SK-N-SH (cell line): ENCODE measurements at regions not wholly inside any gene's neighbourhood (a gene's known extent, or its start where the extent isn't known, plus 50 kb on each side); places are given as distances from the start of the nearest gene placed in this dataset.

Experiments used
- CTCF ChIA-PET: fragments of 300-600, 350-600 bp; formaldehyde crosslinking; extraction: SDS; loops from one replicate; lab custom pipeline; 2021; lab: Yijun Ruan, JAX
- POLR2A ChIA-PET: fragments of 350-600 bp; sonication (Branson Sonifier 250); formaldehyde crosslinking; extraction: SDS; loops from one replicate; lab custom pipeline; 2020; ENCODE audit warnings: antibody characterized with exemption, inconsistent platforms; lab: Yijun Ruan, JAX
- DNase-seq: peaks from one replicate; pipeline ENCODE4 v3.0.0; 2012
- H2AFZ ChIP-seq: fragments of 200-600 bp; sonication (generic); 2 replicates; pipeline ENCODE4 v1.8.1; 2016; ENCODE audit warnings: antibody characterized with exemption, mild to moderate bottlenecking, low read depth
- H3F3A ChIP-seq: fragments of 200-600 bp; sonication (generic); replicated peaks from 2 replicates; pipeline ENCODE3; 2016; ENCODE audit warnings: antibody characterized with exemption, mild to moderate bottlenecking; ENCODE audit not compliant: insufficient read depth
- H3K27ac ChIP-seq, 2 experiments: fragments of 200-500 bp in 1 of 2; fragments of 200-600 bp in 1 of 2; sonication (Bioruptor generic) in 1 of 2; sonication (generic), shearing (Covaris generic) in 1 of 2; 2 replicates each; pipeline versions ENCODE4 v1.5.1 to v1.6.1; 2014 to 2016; ENCODE audit warnings: low read depth in 2 of 2, inconsistent platforms in 1 of 2, low read length in 1 of 2, mild to moderate bottlenecking in 1 of 2, mixed read lengths in 1 of 2
- H3K27me3 ChIP-seq: fragments of 200-600 bp; sonication (generic), shearing (Covaris generic); 2 replicates; pipeline ENCODE4 v1.6.1; 2016; ENCODE audit warnings: mixed run types; ENCODE audit not compliant: insufficient read depth
- H3K36me3 ChIP-seq, 2 experiments: fragments of 200-500 bp in 1 of 2; fragments of 200-600 bp in 1 of 2; sonication (Bioruptor generic) in 1 of 2; sonication (generic) in 1 of 2; replicated peaks in 1 of 2; 2 replicates each; pipeline versions ENCODE3 to v1.5.1; 2014 to 2016; ENCODE audit warnings: low read length in 1 of 2, mild to moderate bottlenecking in 1 of 2; ENCODE audit not compliant: insufficient read depth in 2 of 2, control insufficient read depth in 1 of 2
- H3K4me1 ChIP-seq, 2 experiments: fragments of 200-500 bp in 1 of 2; fragments of 200-600 bp in 1 of 2; sonication (Bioruptor generic) in 1 of 2; sonication (generic), shearing (Covaris generic) in 1 of 2; 2 replicates each; pipeline versions ENCODE4 v1.5.1 to v1.6.1; 2014 to 2016; ENCODE audit warnings: low read depth in 1 of 2, low read length in 1 of 2, mixed run types in 1 of 2; ENCODE audit not compliant: insufficient read depth in 2 of 2, control insufficient read depth in 1 of 2
- H3K4me2 ChIP-seq: fragments of 200-600 bp; sonication (generic), shearing (Covaris generic); 2 replicates; pipeline ENCODE4 v1.6.1; 2017; ENCODE audit warnings: mixed run types
- H3K4me3 ChIP-seq, 2 experiments: fragments of 200-500 bp in 1 of 2; fragments of 200-600 bp in 1 of 2; sonication (Bioruptor generic) in 1 of 2; sonication (generic), shearing (Covaris generic) in 1 of 2; 2 replicates each; pipeline versions ENCODE4 v1.5.1 to v1.8.1; 2014 to 2016; ENCODE audit warnings: low read depth in 2 of 2, inconsistent platforms in 1 of 2, low read length in 1 of 2, mild to moderate bottlenecking in 1 of 2, mixed read lengths in 1 of 2, moderate library complexity in 1 of 2
- H3K79me2 ChIP-seq: fragments of 200-600 bp; sonication (generic); 2 replicates; pipeline ENCODE4 v1.8.1; 2017; ENCODE audit warnings: mild to moderate bottlenecking; ENCODE audit not compliant: insufficient read depth
- H3K9ac ChIP-seq: fragments of 200-600 bp; sonication (generic); 2 replicates; pipeline ENCODE4 v1.6.1; 2017; ENCODE audit warnings: mixed run types
- H3K9me2 ChIP-seq: fragments of 200-600 bp; sonication (generic); 2 replicates; pipeline ENCODE4 v1.6.1; 2017; ENCODE audit warnings: mixed run types
- H3K9me3 ChIP-seq: fragments of 200-600 bp; sonication (generic); 2 replicates; pipeline ENCODE4 v1.6.1; 2017; ENCODE audit warnings: mixed run types, mild to moderate bottlenecking, moderate library complexity
- H4K20me1 ChIP-seq: fragments of 200-600 bp; sonication (generic); 2 replicates; pipeline ENCODE4 v1.6.1; 2017; ENCODE audit warnings: mild to moderate bottlenecking, mixed run types; ENCODE audit not compliant: insufficient read depth
- ELF1 ChIP-seq: IDR thresholded peaks from 2 replicates; pipeline ENCODE4 v1.4.0; 2012
- EP300 ChIP-seq, 2 experiments: IDR thresholded peaks; 2 replicates each; pipeline versions ENCODE4 v1.4.0 to v1.6.1; 2012; ENCODE audit warnings: borderline replicate concordance in 1 of 2, low read depth in 1 of 2, low read length in 1 of 2
- FOSL2 ChIP-seq: IDR thresholded peaks from 2 replicates; pipeline ENCODE4 v1.4.0; 2012; ENCODE audit warnings: low read depth, mild to moderate bottlenecking, moderate library complexity, borderline replicate concordance
- FOXJ3 ChIP-seq: sonication (generic); formaldehyde crosslinking; IDR thresholded peaks from 2 replicates; pipeline ENCODE4 v1.5.1; 2020; ENCODE audit warnings: mild to moderate bottlenecking, missing genetic modification reagents
- FOXM1 ChIP-seq: IDR thresholded peaks from 2 replicates; pipeline ENCODE4 v1.4.0; 2012; ENCODE audit warnings: low read depth, mild to moderate bottlenecking
- GABPA ChIP-seq: IDR thresholded peaks from 2 replicates; pipeline ENCODE4 v1.4.0; 2012; ENCODE audit warnings: low read depth, mild to moderate bottlenecking
- NFIC ChIP-seq: IDR thresholded peaks from 2 replicates; pipeline ENCODE4 v1.4.0; 2012; ENCODE audit warnings: borderline replicate concordance
- NRF1 ChIP-seq: IDR thresholded peaks from 2 replicates; pipeline ENCODE4 v1.6.1; 2012; ENCODE audit warnings: low read depth, mild to moderate bottlenecking, low read length
- RAD21 ChIP-seq: IDR thresholded peaks from 2 replicates; pipeline ENCODE4 v1.6.1; 2012; ENCODE audit warnings: mild to moderate bottlenecking, low read length
- RCOR1 ChIP-seq: fragments of 150-350 bp; IDR thresholded peaks from 2 replicates; pipeline ENCODE4 v1.6.1; 2017; ENCODE audit warnings: antibody characterized with exemption, low read length
- SIN3A ChIP-seq: IDR thresholded peaks from 2 replicates; pipeline ENCODE4 v1.6.1; 2012; ENCODE audit warnings: low read depth, mild to moderate bottlenecking, low read length, moderate library complexity, borderline replicate concordance
- TAF1 ChIP-seq: IDR thresholded peaks from 2 replicates; pipeline ENCODE4 v1.6.1; 2012; ENCODE audit warnings: low read depth, mild to moderate bottlenecking, low read length, moderate library complexity, borderline replicate concordance
- TCF12 ChIP-seq: IDR thresholded peaks from 2 replicates; pipeline ENCODE4 v1.4.0; 2012
- TEAD4 ChIP-seq: IDR thresholded peaks from 2 replicates; pipeline ENCODE4 v1.4.0; 2012; ENCODE audit warnings: mild to moderate bottlenecking, borderline replicate concordance; ENCODE audit not compliant: insufficient read depth
- YY1 ChIP-seq: IDR thresholded peaks from 2 replicates; pipeline ENCODE4 v1.4.0; 2012; ENCODE audit warnings: low read depth, mild to moderate bottlenecking
- WGBS: methylation state at CpG from one replicate; pipeline ENCODE4 v1.1.6; 2017; ENCODE audit warnings: low lambda C conversion rate; 5-methylcytosine and 5-hydroxymethylcytosine counted together
- TF ChIP-seq, protein P1 (sequence below): IDR thresholded peaks from 2 replicates; pipeline ENCODE4 v1.4.0; 2012; ENCODE audit warnings: low read depth, borderline replicate concordance
- TF ChIP-seq, protein P2 (sequence below): fragments of 150-350 bp; IDR thresholded peaks from 2 replicates; pipeline ENCODE4 v1.6.1; 2017; ENCODE audit warnings: antibody characterized with exemption, low read length, low read depth, borderline replicate concordance
- TF ChIP-seq, protein P3 (sequence below): IDR thresholded peaks from 2 replicates; pipeline ENCODE4 v1.4.0; 2012; ENCODE audit warnings: low read depth, borderline replicate concordance
- TF ChIP-seq, protein P4 (sequence below): IDR thresholded peaks from 2 replicates; pipeline ENCODE4 v1.4.0; 2012; ENCODE audit warnings: low read depth
- TF ChIP-seq, protein P5 (sequence below): fragments of 200-600 bp; sonication (generic); IDR thresholded peaks from 2 replicates; pipeline ENCODE4 v1.6.1; 2017; ENCODE audit warnings: antibody characterized with exemption, mild to moderate bottlenecking, moderate library complexity
- TF ChIP-seq, protein P6 (sequence below): fragments of 150-350 bp; IDR thresholded peaks from 2 replicates; pipeline ENCODE4 v1.6.1; 2016; ENCODE audit warnings: mild to moderate bottlenecking, low read depth, low read length

DNA sequence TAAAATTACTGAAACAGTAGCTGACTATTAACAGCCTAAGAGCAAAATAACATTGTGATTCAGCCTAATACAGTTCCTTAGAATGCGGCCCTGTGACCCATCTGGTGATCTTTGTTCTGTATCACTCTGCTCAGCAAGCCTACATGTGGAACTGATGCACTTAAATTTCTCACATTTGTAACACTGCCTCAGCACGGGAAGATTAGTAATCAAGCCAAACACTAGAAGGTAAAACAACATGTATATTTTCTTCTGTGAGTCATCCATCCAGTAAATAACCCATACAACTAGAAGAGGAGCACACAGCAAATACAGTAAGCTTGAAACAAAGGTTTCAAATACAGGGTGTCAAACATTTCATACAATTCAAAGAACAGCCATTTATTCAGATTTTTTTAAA is 189.7 kb upstream of the NOX3 start:
- peaks cover 4% of the 10 kb centered on the region; the same call in 1 of the 2 replicates for H3K9me3 ChIP-seq
- no peaks in the 10 kb centered on the region for H3K79me2 ChIP-seq
- H3K9me2 ChIP-seq = no peaks in the 10 kb centered on the region; the same call in 1 of the 2 replicates
- ChIA-PET POLR2A (no interaction called here), CTCF (no interaction called here)
- H3K9ac ChIP-seq = no peak overlapping the region
- 54% methylated on average over 2 of the region's 2 CpGs for WGBS
- H2AFZ ChIP-seq = no peak overlapping the region; the same call in 1 of the 2 replicates
- no peaks in the 10 kb centered on the region for H4K20me1 ChIP-seq
- H3K27me3 ChIP-seq = no peaks in the 10 kb centered on the region
- H3K27ac ChIP-seq = no peak overlapping the region
- H3F3A ChIP-seq = no peaks in the 10 kb centered on the region
- H3K4me2 ChIP-seq = no peak overlapping the region
- no peak overlapping the region for H3K4me3 ChIP-seq
- H3K36me3 ChIP-seq = no peaks in the 10 kb centered on the region
- no peaks in the 10 kb centered on the region; a peak in 1 of 4 replicates for H3K4me1 ChIP-seq
- TF ChIP-seq NRF1 (no peak), FOSL2 (no peak), TEAD4 (no peak), SIN3A (no peak), GABPA (no peak), TAF1 (no peak), FOXM1 (no peak), FOXJ3 (CRISPR knock-in tag) (no peak), ELF1 (no peak), TCF12 (no peak), RAD21 (no peak), RCOR1 (no peak), NFIC (no peak)
- TF ChIP-seq, protein P1, sequence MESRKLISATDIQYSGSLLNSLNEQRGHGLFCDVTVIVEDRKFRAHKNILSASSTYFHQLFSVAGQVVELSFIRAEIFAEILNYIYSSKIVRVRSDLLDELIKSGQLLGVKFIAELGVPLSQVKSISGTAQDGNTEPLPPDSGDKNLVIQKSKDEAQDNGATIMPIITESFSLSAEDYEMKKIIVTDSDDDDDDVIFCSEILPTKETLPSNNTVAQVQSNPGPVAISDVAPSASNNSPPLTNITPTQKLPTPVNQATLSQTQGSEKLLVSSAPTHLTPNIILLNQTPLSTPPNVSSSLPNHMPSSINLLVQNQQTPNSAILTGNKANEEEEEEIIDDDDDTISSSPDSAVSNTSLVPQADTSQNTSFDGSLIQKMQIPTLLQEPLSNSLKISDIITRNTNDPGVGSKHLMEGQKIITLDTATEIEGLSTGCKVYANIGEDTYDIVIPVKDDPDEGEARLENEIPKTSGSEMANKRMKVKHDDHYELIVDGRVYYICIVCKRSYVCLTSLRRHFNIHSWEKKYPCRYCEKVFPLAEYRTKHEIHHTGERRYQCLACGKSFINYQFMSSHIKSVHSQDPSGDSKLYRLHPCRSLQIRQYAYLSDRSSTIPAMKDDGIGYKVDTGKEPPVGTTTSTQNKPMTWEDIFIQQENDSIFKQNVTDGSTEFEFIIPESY = no peak
- TF ChIP-seq, protein P2, sequence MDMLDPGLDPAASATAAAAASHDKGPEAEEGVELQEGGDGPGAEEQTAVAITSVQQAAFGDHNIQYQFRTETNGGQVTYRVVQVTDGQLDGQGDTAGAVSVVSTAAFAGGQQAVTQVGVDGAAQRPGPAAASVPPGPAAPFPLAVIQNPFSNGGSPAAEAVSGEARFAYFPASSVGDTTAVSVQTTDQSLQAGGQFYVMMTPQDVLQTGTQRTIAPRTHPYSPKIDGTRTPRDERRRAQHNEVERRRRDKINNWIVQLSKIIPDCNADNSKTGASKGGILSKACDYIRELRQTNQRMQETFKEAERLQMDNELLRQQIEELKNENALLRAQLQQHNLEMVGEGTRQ = no peak
- TF ChIP-seq, protein P3, sequence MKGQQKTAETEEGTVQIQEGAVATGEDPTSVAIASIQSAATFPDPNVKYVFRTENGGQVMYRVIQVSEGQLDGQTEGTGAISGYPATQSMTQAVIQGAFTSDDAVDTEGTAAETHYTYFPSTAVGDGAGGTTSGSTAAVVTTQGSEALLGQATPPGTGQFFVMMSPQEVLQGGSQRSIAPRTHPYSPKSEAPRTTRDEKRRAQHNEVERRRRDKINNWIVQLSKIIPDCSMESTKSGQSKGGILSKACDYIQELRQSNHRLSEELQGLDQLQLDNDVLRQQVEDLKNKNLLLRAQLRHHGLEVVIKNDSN = no peak
- TF ChIP-seq, protein P4, sequence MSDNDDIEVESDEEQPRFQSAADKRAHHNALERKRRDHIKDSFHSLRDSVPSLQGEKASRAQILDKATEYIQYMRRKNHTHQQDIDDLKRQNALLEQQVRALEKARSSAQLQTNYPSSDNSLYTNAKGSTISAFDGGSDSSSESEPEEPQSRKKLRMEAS = no peak
- no peak for DNase-seq

DNA sequence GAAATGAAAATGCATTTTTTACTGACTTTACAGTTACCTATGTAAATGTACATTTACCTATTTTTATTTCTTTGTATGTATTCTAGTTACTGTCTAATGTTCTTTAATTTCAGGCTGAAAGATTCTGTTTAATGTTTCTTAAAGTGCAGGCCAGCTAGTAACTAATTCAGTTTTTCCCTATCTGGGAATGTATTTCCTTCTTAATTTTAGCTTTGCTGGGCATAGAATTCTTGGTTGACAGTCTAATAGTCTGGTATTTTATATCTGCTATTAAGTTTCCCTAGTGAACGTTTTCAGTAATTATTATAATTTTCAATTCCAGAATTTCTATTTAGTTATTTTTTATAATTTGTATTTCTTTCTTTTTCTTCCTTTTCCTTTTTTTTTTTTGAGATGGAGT is 186.0 kb upstream of the NOX3 start:
- Histone ChIP-seq H3K9me2 (no peaks in the 10 kb centered on the region), H4K20me1 (no peaks in the 10 kb centered on the region), H3F3A (no peaks in the 10 kb centered on the region), H3K4me2 (no peak overlapping the region), H2AFZ (no peak overlapping the region), H3K9me3 (peaks cover 4% of the 10 kb centered on the region; the same call in 1 of the 2 replicates), H3K4me1 (no peaks in the 10 kb centered on the region; a peak in 1 of 4 replicates), H3K27me3 (no peaks in the 10 kb centered on the region), H3K79me2 (no peaks in the 10 kb centered on the region), H3K4me3 (no peak overlapping the region), H3K27ac (no peak overlapping the region), H3K9ac (no peak overlapping the region), H3K36me3 (no peaks in the 10 kb centered on the region)
- 47% methylated on average over 1 of the region's 1 CpG for WGBS
- TF ChIP-seq GABPA = no peak
- TF ChIP-seq, protein P5, sequence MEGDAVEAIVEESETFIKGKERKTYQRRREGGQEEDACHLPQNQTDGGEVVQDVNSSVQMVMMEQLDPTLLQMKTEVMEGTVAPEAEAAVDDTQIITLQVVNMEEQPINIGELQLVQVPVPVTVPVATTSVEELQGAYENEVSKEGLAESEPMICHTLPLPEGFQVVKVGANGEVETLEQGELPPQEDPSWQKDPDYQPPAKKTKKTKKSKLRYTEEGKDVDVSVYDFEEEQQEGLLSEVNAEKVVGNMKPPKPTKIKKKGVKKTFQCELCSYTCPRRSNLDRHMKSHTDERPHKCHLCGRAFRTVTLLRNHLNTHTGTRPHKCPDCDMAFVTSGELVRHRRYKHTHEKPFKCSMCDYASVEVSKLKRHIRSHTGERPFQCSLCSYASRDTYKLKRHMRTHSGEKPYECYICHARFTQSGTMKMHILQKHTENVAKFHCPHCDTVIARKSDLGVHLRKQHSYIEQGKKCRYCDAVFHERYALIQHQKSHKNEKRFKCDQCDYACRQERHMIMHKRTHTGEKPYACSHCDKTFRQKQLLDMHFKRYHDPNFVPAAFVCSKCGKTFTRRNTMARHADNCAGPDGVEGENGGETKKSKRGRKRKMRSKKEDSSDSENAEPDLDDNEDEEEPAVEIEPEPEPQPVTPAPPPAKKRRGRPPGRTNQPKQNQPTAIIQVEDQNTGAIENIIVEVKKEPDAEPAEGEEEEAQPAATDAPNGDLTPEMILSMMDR = no peak
- TF ChIP-seq YY1 = no peak
- no peak for TF ChIP-seq FOXJ3 (CRISPR knock-in tag)
- TF ChIP-seq TCF12 = no peak
- TF ChIP-seq, protein P1 = no peak
- TF ChIP-seq, protein P6, sequence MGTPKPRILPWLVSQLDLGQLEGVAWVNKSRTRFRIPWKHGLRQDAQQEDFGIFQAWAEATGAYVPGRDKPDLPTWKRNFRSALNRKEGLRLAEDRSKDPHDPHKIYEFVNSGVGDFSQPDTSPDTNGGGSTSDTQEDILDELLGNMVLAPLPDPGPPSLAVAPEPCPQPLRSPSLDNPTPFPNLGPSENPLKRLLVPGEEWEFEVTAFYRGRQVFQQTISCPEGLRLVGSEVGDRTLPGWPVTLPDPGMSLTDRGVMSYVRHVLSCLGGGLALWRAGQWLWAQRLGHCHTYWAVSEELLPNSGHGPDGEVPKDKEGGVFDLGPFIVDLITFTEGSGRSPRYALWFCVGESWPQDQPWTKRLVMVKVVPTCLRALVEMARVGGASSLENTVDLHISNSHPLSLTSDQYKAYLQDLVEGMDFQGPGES = no peak
- no peak for TF ChIP-seq EP300 (IDR thresholded peaks at IDR 0.05; ENCODE audit: borderline replicate concordance in 1 of 2, low read depth in 1 of 2, low read length in 1 of 2)
- ChIA-PET CTCF (no interaction called here), POLR2A (no interaction called here)
- no peak for DNase-seq
